Neural progenitor cell (in vitro differentiated cells): ENCODE measurements at regions not wholly inside any gene's neighbourhood (a gene's known extent, or its start where the extent isn't known, plus 50 kb on each side); places are given as distances from the start of the nearest gene placed in this dataset.

ENCODE experiments used
- DNase-seq: peaks from one replicate; pipeline ENCODE4 v3.0.0-alpha.2; 2016; ENCODE audit warnings: low spot score
- H2AFZ ChIP-seq: fragments of 200-600 bp; sonication (generic); replicated peaks from 2 replicates; pipeline ENCODE4 v1.6.1; 2016; ENCODE audit warnings: antibody characterized with exemption
- H3F3A ChIP-seq: fragments of 200-600 bp; sonication (generic); 2 replicates; pipeline ENCODE4 v1.6.1; 2016; ENCODE audit warnings: antibody characterized with exemption, low read depth
- H3K27ac ChIP-seq: fragments of 200-600 bp; sonication (generic); 2 replicates; pipeline ENCODE4 v1.5.1; 2016; ENCODE audit warnings: mild to moderate bottlenecking
- H3K27me3 ChIP-seq: fragments of 200-600 bp; sonication (generic); 2 replicates; pipeline ENCODE4 v1.6.1; 2016; ENCODE audit warnings: mild to moderate bottlenecking, moderate library complexity
- H3K36me3 ChIP-seq: fragments of 200-600 bp; sonication (generic); 2 replicates; pipeline ENCODE4 v1.5.1; 2016
- H3K4me1 ChIP-seq: fragments of 200-600 bp; sonication (generic); 2 replicates; pipeline ENCODE4 v1.6.1; 2016; ENCODE audit warnings: mixed run types
- H3K4me2 ChIP-seq: fragments of 200-600 bp; sonication (generic); 2 replicates; pipeline ENCODE4 v1.6.1; 2016
- H3K4me3 ChIP-seq: fragments of 200-600 bp; sonication (generic); 2 replicates; pipeline ENCODE4 v1.5.1; 2016
- H3K79me2 ChIP-seq: fragments of 200-600 bp; sonication (generic); 2 replicates; pipeline ENCODE4 v1.6.1; 2016; ENCODE audit warnings: low read depth
- H3K9ac ChIP-seq: fragments of 200-600 bp; sonication (generic); 2 replicates; pipeline ENCODE4 v1.6.1; 2016
- H3K9me3 ChIP-seq: fragments of 200-600 bp; sonication (generic); 2 replicates; pipeline ENCODE4 v1.5.1; 2016; ENCODE audit warnings: low read depth
- H4K20me1 ChIP-seq: fragments of 200-600 bp; sonication (generic); 2 replicates; pipeline ENCODE4 v1.6.1; 2016; ENCODE audit warnings: low read depth
- H3K27ac Mint-ChIP-seq: 3 replicates; pipeline ENCODE4 v1.8.0; 2021; ENCODE audit warnings: mixed read lengths
- H3K27me3 Mint-ChIP-seq: 2 replicates; pipeline ENCODE4 v1.8.0; 2022; ENCODE audit warnings: low read depth, mild to moderate bottlenecking, inconsistent platforms, moderate library complexity, mixed read lengths; ENCODE audit not compliant: insufficient read depth
- H3K36me3 Mint-ChIP-seq: 3 replicates; pipeline ENCODE4 v1.8.0; 2021; ENCODE audit warnings: mixed read lengths
- H3K4me1 Mint-ChIP-seq: 3 replicates; pipeline ENCODE4 v1.8.0; 2021; ENCODE audit warnings: mixed read lengths
- H3K4me3 Mint-ChIP-seq: 3 replicates; pipeline ENCODE4 v1.8.0; 2021; ENCODE audit warnings: mild to moderate bottlenecking, moderate library complexity, mixed read lengths
- H3K9me3 Mint-ChIP-seq: 3 replicates; pipeline ENCODE4 v1.8.0; 2020; ENCODE audit warnings: mixed read lengths
- CTCF ChIP-seq: fragments of 200-600 bp; sonication (generic); IDR thresholded peaks from 2 replicates; pipeline ENCODE4 v1.5.1; 2017; ENCODE audit warnings: antibody characterized with exemption, mild to moderate bottlenecking
- EZH2 ChIP-seq: fragments of 200-600 bp; sonication (generic); IDR thresholded peaks from 2 replicates; pipeline ENCODE4 v1.6.1; 2017; ENCODE audit warnings: antibody characterized with exemption, mild to moderate bottlenecking, moderate library complexity
- EZH2phosphoT487 ChIP-seq: fragments of 200-600 bp; sonication (generic); IDR thresholded peaks from 2 replicates; pipeline ENCODE4 v1.6.1; 2017; ENCODE audit warnings: antibody characterized with exemption

- H3K9ac ChIP-seq: no peak overlapping the region
- H3K27ac ChIP-seq: no peak overlapping the region
- no peak overlapping the region for H3K4me2 ChIP-seq
- Mint-ChIP-seq H3K4me3 (no peak overlapping the region), H3K4me1 (peaks cover 43% of the 10 kb centered on the region), H3K27ac (no peak overlapping the region), H3K27me3 (peaks cover 13% of the 10 kb centered on the region), H3K9me3 (no peaks in the 10 kb centered on the region), H3K36me3 (peaks cover 3% of the 10 kb centered on the region)
- no peaks in the 10 kb centered on the region for H4K20me1 ChIP-seq
- H2AFZ ChIP-seq: no peak overlapping the region
- TF ChIP-seq EZH2: no peak
- no peak for TF ChIP-seq EZH2phosphoT487
- TF ChIP-seq CTCF: no peak
- H3K4me3 ChIP-seq: no peak overlapping the region
- no peaks in the 10 kb centered on the region for H3K9me3 ChIP-seq
- peaks cover 5% of the 10 kb centered on the region for H3F3A ChIP-seq
- H3K79me2 ChIP-seq: no peaks in the 10 kb centered on the region
- no peaks in the 10 kb centered on the region for H3K27me3 ChIP-seq
- H3K4me1 ChIP-seq: peaks cover 41% of the 10 kb centered on the region
- no peaks in the 10 kb centered on the region for H3K36me3 ChIP-seq
- DNase-seq: no peak
Measured at GRCh38 chr17:77594416-77595209, 363.9 kb upstream of the TNRC6C start.

- Histone ChIP-seq H3K36me3 (no peaks in the 10 kb centered on the region), H3K9ac (no peak overlapping the region), H3K4me1 (peaks cover 42% of the 10 kb centered on the region), H3K4me2 (peak overlapping the region; percentile 15), H3F3A (peaks cover 5% of the 10 kb centered on the region), H3K9me3 (no peaks in the 10 kb centered on the region), H2AFZ (no peak overlapping the region), H3K79me2 (no peaks in the 10 kb centered on the region), H4K20me1 (no peaks in the 10 kb centered on the region), H3K27me3 (no peaks in the 10 kb centered on the region), H3K4me3 (no peak overlapping the region), H3K27ac (no peak overlapping the region)
- Mint-ChIP-seq H3K36me3 (no peaks in the 10 kb centered on the region), H3K27ac (no peak overlapping the region), H3K9me3 (no peaks in the 10 kb centered on the region), H3K4me1 (peaks cover 45% of the 10 kb centered on the region), H3K4me3 (no peak overlapping the region), H3K27me3 (peaks cover 9% of the 10 kb centered on the region)
- no peak for DNase-seq
- TF ChIP-seq EZH2: no peak
- peak; percentile 12 for TF ChIP-seq CTCF
Measured at GRCh38 chr17:77596491-77597417, 361.7 kb upstream of the TNRC6C start.

GRCh38 chr17:77597418-77598240, 360.9 kb upstream of the TNRC6C start:
- no peak overlapping the region for H3K4me3 Mint-ChIP-seq
- no peaks in the 10 kb centered on the region for H3K9me3 ChIP-seq
- H3F3A ChIP-seq: peaks cover 3% of the 10 kb centered on the region
- no peak overlapping the region for H2AFZ ChIP-seq
- H3K27me3 ChIP-seq: no peaks in the 10 kb centered on the region
- no peak for DNase-seq
- H3K4me3 ChIP-seq: no peak overlapping the region
- H3K9me3 Mint-ChIP-seq: no peaks in the 10 kb centered on the region
- H3K27ac Mint-ChIP-seq: peak overlapping the region; percentile 33
- H4K20me1 ChIP-seq: no peaks in the 10 kb centered on the region
- H3K4me2 ChIP-seq: no peak overlapping the region
- peaks cover 46% of the 10 kb centered on the region for H3K4me1 Mint-ChIP-seq
- no peak for TF ChIP-seq CTCF
- TF ChIP-seq EZH2phosphoT487: no peak
- TF ChIP-seq EZH2: no peak
- H3K9ac ChIP-seq: no peak overlapping the region
- no peaks in the 10 kb centered on the region for H3K79me2 ChIP-seq
- no peaks in the 10 kb centered on the region for H3K36me3 Mint-ChIP-seq
- H3K27ac ChIP-seq: no peak overlapping the region
- H3K36me3 ChIP-seq: no peaks in the 10 kb centered on the region
- H3K4me1 ChIP-seq: peaks cover 36% of the 10 kb centered on the region
- H3K27me3 Mint-ChIP-seq: peaks cover 9% of the 10 kb centered on the region
